A673 (cell line): ENCODE measurements at regions not wholly inside any gene's neighbourhood (a gene's known extent, or its start where the extent isn't known, plus 50 kb on each side); places are given as distances from the start of the nearest gene placed in this dataset.

Experiments used
- EZH2 ChIP-seq: fragments of 200-600 bp; sonication (generic); IDR thresholded peaks from 2 replicates; pipeline ENCODE4 v1.6.1; 2017; ENCODE audit warnings: borderline replicate concordance, low read depth, mild to moderate bottlenecking, mixed read lengths, antibody characterized with exemption, low read length; ENCODE audit not compliant: poor library complexity, severe bottlenecking
- TF ChIP-seq, protein P1 (sequence below): fragments of 300-800, 200-600 bp; sonication (generic); conservative IDR thresholded peaks from 2 replicates; pipeline ENCODE4 v1.5.1; 2017; ENCODE audit warnings: low read depth, mild to moderate bottlenecking, antibody characterized with exemption, low read length, moderate library complexity, mixed read lengths

DNA sequence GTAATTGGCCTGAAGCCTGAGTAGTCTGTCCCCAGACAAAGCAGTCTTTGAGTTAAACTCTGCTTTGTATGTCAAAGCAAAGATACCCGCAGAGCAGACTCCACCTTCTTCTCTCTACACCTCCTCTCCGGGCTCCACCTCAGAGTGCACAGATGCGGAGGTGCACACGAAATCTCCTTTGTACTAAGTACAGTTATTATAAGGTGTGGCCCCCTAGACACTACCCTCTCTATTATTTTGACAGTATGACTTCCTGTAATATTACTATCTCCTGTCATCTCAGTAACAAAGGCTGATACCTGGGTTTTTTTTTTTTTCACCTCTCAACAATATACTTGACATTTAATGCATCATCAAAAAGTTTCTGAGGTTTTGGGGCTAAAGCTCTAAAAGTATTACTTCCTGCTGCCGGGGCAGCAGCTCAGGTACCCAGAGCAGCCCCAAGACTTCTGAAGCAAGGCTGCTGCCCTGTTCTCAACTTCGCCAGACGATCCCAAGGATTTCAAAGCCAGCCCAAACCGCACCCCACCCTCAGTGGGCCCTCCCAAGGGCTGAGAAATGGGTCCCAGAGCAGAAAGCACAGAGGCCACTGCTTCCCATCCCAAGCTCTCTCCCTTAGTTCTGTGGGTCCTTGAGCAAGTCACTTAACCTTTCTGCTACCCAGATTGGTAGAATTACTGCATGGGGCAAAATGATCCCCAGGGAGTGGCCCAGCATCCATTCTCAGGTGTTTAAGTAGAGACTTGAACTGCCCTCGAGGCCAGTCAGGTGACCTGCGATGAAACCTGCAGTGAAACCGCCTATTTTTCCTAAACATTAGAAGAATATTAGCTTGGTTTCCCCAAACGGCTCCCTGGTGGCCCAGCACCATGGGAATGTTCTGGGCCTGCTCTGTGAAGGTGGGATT is 180.6 kb downstream of the FOXO1 start:
- TF ChIP-seq, protein P1, sequence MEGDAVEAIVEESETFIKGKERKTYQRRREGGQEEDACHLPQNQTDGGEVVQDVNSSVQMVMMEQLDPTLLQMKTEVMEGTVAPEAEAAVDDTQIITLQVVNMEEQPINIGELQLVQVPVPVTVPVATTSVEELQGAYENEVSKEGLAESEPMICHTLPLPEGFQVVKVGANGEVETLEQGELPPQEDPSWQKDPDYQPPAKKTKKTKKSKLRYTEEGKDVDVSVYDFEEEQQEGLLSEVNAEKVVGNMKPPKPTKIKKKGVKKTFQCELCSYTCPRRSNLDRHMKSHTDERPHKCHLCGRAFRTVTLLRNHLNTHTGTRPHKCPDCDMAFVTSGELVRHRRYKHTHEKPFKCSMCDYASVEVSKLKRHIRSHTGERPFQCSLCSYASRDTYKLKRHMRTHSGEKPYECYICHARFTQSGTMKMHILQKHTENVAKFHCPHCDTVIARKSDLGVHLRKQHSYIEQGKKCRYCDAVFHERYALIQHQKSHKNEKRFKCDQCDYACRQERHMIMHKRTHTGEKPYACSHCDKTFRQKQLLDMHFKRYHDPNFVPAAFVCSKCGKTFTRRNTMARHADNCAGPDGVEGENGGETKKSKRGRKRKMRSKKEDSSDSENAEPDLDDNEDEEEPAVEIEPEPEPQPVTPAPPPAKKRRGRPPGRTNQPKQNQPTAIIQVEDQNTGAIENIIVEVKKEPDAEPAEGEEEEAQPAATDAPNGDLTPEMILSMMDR = no peak
- no peak for TF ChIP-seq EZH2
